ENCODE measurements at regions not wholly inside any gene's neighbourhood (a gene's known extent, or its start where the extent isn't known, plus 50 kb on each side); places are given as distances from the start of the nearest gene placed in this dataset.

GRCh38 chr2:219901155-219901554 is 273.7 kb downstream of the SLC4A3 start:
- H3K27me3 Mint-ChIP-seq: peaks cover 11% of the 10 kb centered on the region
- H3K9me3 Mint-ChIP-seq: peaks cover 5% of the 10 kb centered on the region
- peaks cover 34% of the 10 kb centered on the region for H3K4me1 Mint-ChIP-seq (ENCODE audit: unreplicated experiment)
- H3K27ac Mint-ChIP-seq: no peak overlapping the region
- H3K4me3 Mint-ChIP-seq: no peak overlapping the region
- no peak for DNase-seq (ENCODE audit: extremely low spot score, unreplicated experiment)
- H3K36me3 Mint-ChIP-seq: no peaks in the 10 kb centered on the region
- no peak for TF ChIP-seq CTCF (conservative IDR thresholded peaks at IDR 0.05)

GRCh38 chr2:219902891-219903552 is 275.6 kb downstream of the SLC4A3 start:
- Mint-ChIP-seq H3K27me3 (peaks cover 11% of the 10 kb centered on the region), H3K9me3 (peaks cover 5% of the 10 kb centered on the region), H3K4me1 (ENCODE audit: unreplicated experiment) (peaks cover 37% of the 10 kb centered on the region), H3K4me3 (peak overlapping the region; percentile 51), H3K36me3 (no peaks in the 10 kb centered on the region), H3K27ac (no peak overlapping the region)
- DNase-seq (ENCODE audit: extremely low spot score, unreplicated experiment): no peak
- no peak for TF ChIP-seq CTCF (conservative IDR thresholded peaks at IDR 0.05)

- H3K27ac Mint-ChIP-seq: no peak overlapping the region
These were observed 278.2 kb downstream of the SLC4A3 start for GRCh38 chr2:219905640-219906039.

GRCh38 chr2:219906114-219907010 is 278.9 kb downstream of the SLC4A3 start:
- Mint-ChIP-seq H3K9me3 (peaks cover 4% of the 10 kb centered on the region), H3K4me3 (peak overlapping the region; percentile 47), H3K4me1 (ENCODE audit: unreplicated experiment) (peaks cover 37% of the 10 kb centered on the region), H3K36me3 (no peaks in the 10 kb centered on the region), H3K27me3 (peaks cover 15% of the 10 kb centered on the region), H3K27ac (no peak overlapping the region)
- DNase-seq (ENCODE audit: extremely low spot score, unreplicated experiment): no peak
- TF ChIP-seq CTCF (conservative IDR thresholded peaks at IDR 0.05): no peak

More at GRCh38 chr2:219905640-219906039, 278.2 kb downstream of the SLC4A3 start:
- peaks cover 37% of the 10 kb centered on the region for H3K4me1 Mint-ChIP-seq (ENCODE audit: unreplicated experiment)
- peaks cover 15% of the 10 kb centered on the region for H3K27me3 Mint-ChIP-seq
- no peak overlapping the region for H3K4me3 Mint-ChIP-seq
- H3K9me3 Mint-ChIP-seq: peaks cover 4% of the 10 kb centered on the region
- no peaks in the 10 kb centered on the region for H3K36me3 Mint-ChIP-seq
- no peak for DNase-seq (ENCODE audit: extremely low spot score, unreplicated experiment)
- TF ChIP-seq CTCF (conservative IDR thresholded peaks at IDR 0.05): no peak

GRCh38 chr2:219907011-219907365 is 279.6 kb downstream of the SLC4A3 start:
- peaks cover 38% of the 10 kb centered on the region for H3K4me1 Mint-ChIP-seq (ENCODE audit: unreplicated experiment)
- TF ChIP-seq CTCF (conservative IDR thresholded peaks at IDR 0.05): no peak
- no peak overlapping the region for H3K27ac Mint-ChIP-seq
- H3K36me3 Mint-ChIP-seq: no peaks in the 10 kb centered on the region
- H3K27me3 Mint-ChIP-seq: peaks cover 15% of the 10 kb centered on the region
- H3K9me3 Mint-ChIP-seq: peaks cover 4% of the 10 kb centered on the region
- H3K4me3 Mint-ChIP-seq: peak overlapping the region; percentile 47
- no peak for DNase-seq (ENCODE audit: extremely low spot score, unreplicated experiment)
